Activated CD4-positive, alpha-beta T cell treated with anti-CD3 and anti-CD28 coated beads for 4 hours (primary cell): ENCODE measurements at regions not wholly inside any gene's neighbourhood (a gene's known extent, or its start where the extent isn't known, plus 50 kb on each side); places are given as distances from the start of the nearest gene placed in this dataset.

Experiments
- DNase-seq, 2 donors: peaks; one replicate each; pipeline ENCODE4 v3.0.0-alpha.2; 2020

DNA sequence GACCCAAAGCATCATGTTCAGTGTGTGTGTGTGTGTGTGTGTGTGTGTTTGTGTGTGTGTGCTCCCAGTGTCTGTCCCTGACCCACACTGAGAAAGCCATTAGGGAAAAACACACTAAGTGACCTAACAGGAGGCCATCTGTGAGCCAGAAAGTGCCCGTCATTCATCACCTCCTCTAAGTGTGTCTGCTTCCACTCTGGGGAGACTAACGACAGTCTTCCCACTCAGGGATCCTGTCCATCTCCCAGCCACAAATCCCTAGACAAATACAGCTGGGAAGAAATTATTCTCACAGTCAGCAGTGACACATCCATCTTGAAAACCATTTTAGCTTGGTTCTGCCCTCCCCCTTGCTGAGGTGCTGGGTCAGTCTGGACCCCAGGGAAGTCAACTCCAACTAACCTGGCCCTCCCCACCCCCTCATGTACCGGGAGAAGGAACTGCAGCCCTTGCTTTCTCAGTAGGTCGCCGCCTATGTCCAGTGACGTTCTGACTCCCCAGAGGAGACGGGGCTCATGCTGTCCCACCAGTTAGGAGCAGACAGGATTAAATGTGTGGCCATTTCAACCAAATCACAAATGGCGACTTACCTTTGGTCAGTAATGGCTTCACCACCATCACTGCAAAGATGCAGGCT is 296.5 kb upstream of the ZNF32 start:
- DNase-seq, result no peak

GRCh38 chr10:43944381-43945093 is 295.9 kb upstream of the ZNF32 start:
- DNase-seq, result no peak

GRCh38 chr10:43943818-43944360 is 295.2 kb upstream of the ZNF32 start:
- DNase-seq, result no peak

DNA sequence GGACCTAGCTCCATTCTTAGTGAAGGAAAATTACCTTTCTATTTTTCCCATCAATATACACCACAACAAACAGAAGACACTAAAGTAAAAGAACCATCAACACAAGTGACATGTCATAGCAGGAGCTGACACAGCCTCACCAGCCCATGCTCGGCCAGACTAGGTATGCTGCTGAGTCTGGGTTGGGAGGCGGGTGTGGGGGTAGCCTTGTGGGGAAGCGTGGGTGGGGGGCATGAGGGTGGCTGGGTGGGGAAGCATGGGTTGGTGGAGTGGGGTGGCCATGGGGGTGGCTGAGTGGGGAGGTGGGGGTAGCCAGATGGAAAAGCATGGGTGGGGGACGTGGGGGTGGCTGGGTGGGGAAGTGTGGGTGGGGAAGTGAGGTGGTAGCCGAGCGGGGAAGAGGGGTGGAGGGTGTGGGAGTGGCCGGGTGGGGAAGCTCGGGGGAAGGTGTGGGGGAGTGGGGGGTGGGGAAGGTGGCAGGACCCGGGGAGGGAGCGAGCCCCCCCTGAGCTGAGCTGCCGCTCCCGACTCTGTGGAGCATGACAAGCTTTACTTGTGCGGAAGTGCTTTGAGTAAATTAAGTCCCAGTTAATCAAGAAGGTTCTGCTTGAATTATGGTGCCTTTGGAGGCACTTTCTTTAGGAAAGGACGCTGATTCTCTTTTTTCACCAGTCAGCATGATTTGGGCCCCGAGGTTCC is 294.6 kb upstream of the ZNF32 start:
- DNase-seq, result peak in 1 of 2 donors; percentile 14

- no peak for DNase-seq
Measured at GRCh38 chr10:43942096-43942850, 293.6 kb upstream of the ZNF32 start.

- no peak for DNase-seq
Measured at GRCh38 chr10:43940898-43941837, 292.5 kb upstream of the ZNF32 start.

- no peak for DNase-seq
Measured at GRCh38 chr10:43939939-43940820, 291.5 kb upstream of the ZNF32 start.

DNA sequence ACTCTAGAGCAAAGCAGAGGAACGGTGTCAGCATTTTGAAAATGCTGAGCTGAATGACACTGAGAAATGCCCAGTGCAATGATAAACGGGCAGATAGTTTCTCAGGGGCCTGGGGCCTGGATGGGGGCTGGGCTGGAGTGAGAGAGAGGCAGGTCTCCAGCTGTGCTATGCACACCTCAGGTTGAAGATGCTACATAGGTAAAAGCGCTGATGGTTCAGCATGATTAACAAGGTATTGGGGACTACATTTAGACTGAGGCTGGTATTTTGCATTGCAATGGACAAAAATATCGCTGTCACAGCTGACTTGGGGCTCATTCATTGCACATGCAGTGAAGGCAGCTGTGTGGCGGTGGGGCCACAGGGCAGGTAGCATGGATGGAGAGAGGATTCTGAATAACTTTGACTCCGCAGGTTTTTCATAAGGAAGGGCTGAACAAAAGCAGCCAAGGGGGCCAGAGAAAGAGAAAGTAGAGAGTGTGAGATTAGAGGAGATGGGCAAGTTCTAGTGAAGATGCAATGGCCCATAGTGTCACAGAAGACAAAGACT is 290.8 kb upstream of the ZNF32 start:
- no peak for DNase-seq

DNA sequence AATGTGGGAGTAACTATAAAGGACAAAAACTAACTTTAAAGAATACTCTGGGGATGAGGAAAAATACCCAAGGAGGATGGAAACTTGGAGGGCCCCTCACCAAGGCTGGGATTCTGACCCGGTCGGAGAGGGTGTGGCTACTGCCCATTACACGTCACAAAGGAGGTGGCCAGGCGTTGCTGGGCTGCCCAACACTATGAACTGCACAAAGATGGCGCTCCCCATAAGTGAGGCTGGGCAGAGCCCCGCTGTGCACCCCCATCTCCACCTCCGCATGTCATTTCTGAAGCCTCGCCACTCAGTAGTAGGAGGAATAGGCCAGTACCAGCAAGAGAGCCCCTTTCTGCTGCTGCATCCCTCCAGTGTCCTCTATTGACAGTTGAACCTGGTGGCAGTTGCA is 290.1 kb upstream of the ZNF32 start:
- DNase-seq, result no peak

GRCh38 chr10:43931308-43931930 is 282.7 kb upstream of the ZNF32 start:
- DNase-seq, result no peak

DNA sequence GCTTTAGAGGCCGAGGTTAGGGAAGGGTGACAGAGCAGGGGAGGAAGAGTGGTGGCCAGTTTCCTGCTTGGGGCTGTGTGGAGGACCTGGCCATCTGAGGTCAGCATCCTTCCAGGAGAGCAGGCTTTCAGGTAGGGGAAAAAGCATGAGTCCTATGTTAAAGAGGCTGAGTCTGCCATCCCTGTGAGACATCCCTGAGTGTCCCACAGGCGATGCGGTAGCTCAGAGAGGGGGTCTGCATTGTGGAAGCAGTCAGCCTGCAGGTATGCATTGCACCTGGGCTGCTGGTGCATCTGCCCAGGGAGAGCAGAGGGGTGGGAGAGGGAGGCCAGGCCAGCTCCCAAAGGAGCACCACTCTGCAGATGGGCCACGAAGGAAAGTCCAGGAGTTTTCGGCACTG is 282.1 kb upstream of the ZNF32 start:
- no peak for DNase-seq

DNA sequence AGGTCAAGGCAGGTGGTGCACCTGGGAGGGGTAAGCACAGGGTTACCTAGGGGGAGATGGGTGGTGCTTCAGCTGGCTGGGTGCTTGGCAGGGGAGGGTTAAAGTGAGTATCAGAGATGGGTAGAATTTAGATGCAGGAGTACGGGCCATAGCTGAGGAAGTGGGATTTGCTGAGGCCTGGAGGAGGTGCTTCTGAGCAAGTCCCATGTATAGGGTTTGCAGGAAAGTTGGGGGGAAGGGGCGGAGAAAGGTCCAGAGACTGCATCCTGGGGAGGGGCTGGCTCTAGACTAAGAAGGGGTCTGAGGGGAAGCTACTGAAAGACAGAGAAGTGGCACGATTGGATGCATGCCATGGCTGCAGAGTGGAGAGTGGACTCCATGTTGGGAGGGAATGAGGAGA is 281.6 kb upstream of the ZNF32 start:
- no peak for DNase-seq

DNA sequence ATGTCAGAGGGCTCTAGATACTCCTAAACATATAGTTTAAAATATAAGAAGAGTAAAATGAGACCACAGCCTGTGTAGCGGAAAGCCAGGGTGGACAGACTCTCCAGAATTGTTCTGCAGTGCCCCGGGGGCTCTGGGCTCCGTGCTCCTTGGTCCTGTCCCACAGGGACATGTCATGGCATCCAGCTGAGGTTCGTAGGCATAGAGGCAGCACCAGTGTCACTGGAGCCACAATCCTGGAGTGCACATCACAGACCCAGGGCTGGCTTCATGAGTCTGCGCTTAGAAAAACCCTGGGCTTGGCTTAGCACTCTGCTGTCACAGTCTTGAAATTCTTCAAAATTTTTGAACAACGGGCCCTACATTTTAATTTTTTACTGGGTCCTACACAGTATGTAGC is 280.4 kb upstream of the ZNF32 start:
- no peak for DNase-seq

DNA sequence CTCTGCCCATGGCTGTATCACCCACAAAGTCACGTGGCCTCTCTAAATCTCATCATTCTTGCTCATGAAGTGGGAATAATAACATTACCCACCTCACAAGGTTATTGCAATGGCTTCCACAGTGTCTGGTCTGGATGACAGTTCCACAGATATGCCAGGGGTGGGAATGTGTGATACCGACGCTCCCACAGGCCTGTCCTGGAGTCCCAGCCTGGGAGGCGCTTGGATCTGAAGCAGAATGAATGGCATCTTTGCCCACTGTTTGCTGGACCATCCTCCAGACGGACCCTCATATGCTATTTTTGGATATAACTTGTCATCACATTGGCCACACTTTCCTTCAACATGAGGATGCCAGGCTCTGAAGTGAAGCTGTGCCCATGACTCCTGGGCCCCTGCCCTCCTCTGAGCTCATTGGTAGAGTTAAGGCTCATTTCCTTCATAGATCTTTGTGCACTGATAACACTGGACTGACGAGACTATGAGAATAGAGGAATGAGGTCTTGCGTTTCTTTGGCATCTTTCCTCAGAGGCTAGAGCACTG is 279.8 kb upstream of the ZNF32 start:
- no peak for DNase-seq

- no peak for DNase-seq
Measured at GRCh38 chr10:43926875-43927406, 278.3 kb upstream of the ZNF32 start.

DNA sequence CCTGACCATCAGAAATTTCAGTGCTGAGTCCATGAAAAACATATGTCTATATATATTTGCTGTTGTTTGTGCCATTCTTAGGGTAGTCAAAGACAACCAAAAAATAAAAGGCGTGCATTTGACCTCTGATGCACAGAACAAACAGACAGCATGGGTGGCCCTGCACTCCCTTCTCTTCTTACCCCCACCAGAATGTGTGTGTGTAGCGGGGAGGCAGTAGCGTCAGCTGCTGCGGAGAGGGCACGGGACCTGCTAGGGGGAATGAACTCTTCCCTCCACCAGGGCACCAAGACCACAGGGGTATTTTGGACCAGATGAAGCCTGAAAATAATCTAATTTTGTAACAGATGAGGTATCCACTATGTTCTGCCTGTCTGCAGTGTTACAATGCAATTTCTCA is 277.7 kb upstream of the ZNF32 start:
- DNase-seq, result no peak

DNA sequence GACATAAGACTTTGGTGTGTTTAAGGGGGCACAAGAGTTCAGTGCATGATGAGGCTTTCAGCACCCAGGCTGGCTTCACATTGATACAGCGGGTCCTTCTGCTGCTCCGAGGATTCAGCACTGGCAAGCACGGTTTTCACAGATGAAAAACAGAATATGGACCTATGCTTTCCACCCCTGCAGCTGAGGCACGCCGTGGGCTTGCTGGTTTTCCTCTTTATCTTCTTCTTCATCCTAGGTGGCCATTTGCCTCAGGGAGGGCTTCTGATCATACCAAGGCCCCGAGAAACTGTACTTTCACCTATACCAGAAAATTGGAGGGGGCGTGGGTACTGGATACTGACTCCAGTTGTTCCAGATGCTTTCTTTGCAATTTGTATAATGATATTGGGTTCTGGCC is 277.1 kb upstream of the ZNF32 start:
- no peak for DNase-seq

- no peak for DNase-seq
Measured at GRCh38 chr10:43923328-43923727, 274.6 kb upstream of the ZNF32 start.
